Panc1 (cell line): ENCODE measurements at regions not wholly inside any gene's neighbourhood (a gene's known extent, or its start where the extent isn't known, plus 50 kb on each side); places are given as distances from the start of the nearest gene placed in this dataset.

Experiments
- ATAC-seq: fragments of 200-7000 bp; cut with Tn5 transposase; 2 replicates; pipeline ENCODE4 v1.9.1; 2020; ENCODE audit warnings: mild to moderate bottlenecking, moderate library complexity
- BruUV-seq: library from RNA; stranded (reverse); fragments of 400-500 nt; replicated peaks from 2 replicates; lab custom pipeline; 2021; lab: Mats Ljungman, UMichigan
- CTCF ChIA-PET: fragments of 300-600 bp; sonication (Branson Sonifier 250); formaldehyde crosslinking; loops from one replicate; lab custom pipeline; 2022; ENCODE audit warnings: antibody characterized with exemption; lab: Charles Lee
- POLR2A ChIA-PET: fragments of 300-600 bp; sonication (Branson Sonifier 250); formaldehyde crosslinking; loops from one replicate; lab custom pipeline; 2022; ENCODE audit warnings: antibody characterized with exemption; lab: Charles Lee
- DNase-seq: peaks from one replicate; pipeline ENCODE4 v3.0.0-alpha.2; 2010; ENCODE audit warnings: low read depth, low spot score
- H3K27ac ChIP-seq: 2 replicates; pipeline ENCODE4 v1.5.1; 2011; ENCODE audit warnings: mild to moderate bottlenecking, low read length, inconsistent platforms
- H3K27me3 ChIP-seq: fragments of 200-500 bp; sonication (Bioruptor generic); 2 replicates; pipeline ENCODE4 v1.6.0; 2014; ENCODE audit warnings: low read length, inconsistent platforms; ENCODE audit not compliant: control insufficient read depth, insufficient read depth
- H3K36me3 ChIP-seq: fragments of 200-500 bp; sonication (Bioruptor generic); 2 replicates; pipeline ENCODE4 v1.5.1; 2014; ENCODE audit warnings: inconsistent platforms, mild to moderate bottlenecking, low read length, moderate library complexity; ENCODE audit not compliant: control insufficient read depth, insufficient read depth
- H3K4me1 ChIP-seq: 2 replicates; pipeline ENCODE4 v1.5.1; 2011; ENCODE audit warnings: inconsistent platforms, mild to moderate bottlenecking, low read length, moderate library complexity; ENCODE audit not compliant: control insufficient read depth, insufficient read depth
- H3K4me3 ChIP-seq, 2 experiments: 2 replicates each; pipeline ENCODE4 v1.5.1; 2011 to 2012; ENCODE audit warnings: low read depth in 2 of 2, low read length in 2 of 2, mild to moderate bottlenecking in 2 of 2, inconsistent platforms in 1 of 2, moderate library complexity in 1 of 2
- H3K9me3 ChIP-seq: fragments of 200-500 bp; sonication (Bioruptor generic); 2 replicates; pipeline ENCODE4 v1.5.1; 2014; ENCODE audit warnings: low read depth, mild to moderate bottlenecking, inconsistent platforms, low read length, moderate library complexity; ENCODE audit not compliant: control insufficient read depth, insufficient read depth
- CTCF ChIP-seq: fragments of 450-650 bp; IDR thresholded peaks from 2 replicates; pipeline ENCODE4 v1.5.1; 2017; ENCODE audit warnings: mild to moderate bottlenecking
- POLR2AphosphoS5 ChIP-seq: IDR thresholded peaks from 2 replicates; pipeline ENCODE4 v1.6.1; 2012; ENCODE audit warnings: mild to moderate bottlenecking, low read depth, low read length, moderate library complexity
- REST ChIP-seq, 2 experiments: IDR thresholded peaks; 2 replicates each; pipeline ENCODE4 v1.6.1; 2011 to 2012; ENCODE audit warnings: low read depth in 2 of 2, control low read depth in 1 of 2, low read length in 1 of 2, mild to moderate bottlenecking in 1 of 2, moderate library complexity in 1 of 2; ENCODE audit not compliant: insufficient read depth in 1 of 2
- SIN3A ChIP-seq: IDR thresholded peaks from 2 replicates; pipeline ENCODE4 v1.6.1; 2012; ENCODE audit warnings: low read depth, mild to moderate bottlenecking, low read length, moderate library complexity, borderline replicate concordance; ENCODE audit not compliant: insufficient read depth
- TCF7L2 ChIP-seq: IDR thresholded peaks from 2 replicates; pipeline ENCODE4 v1.6.1; 2011; ENCODE audit warnings: mild to moderate bottlenecking, low read depth, low read length, inconsistent platforms
- in situ Hi-C: cut with HindIII; loops from 2 replicates; pipeline ENCODE4 v1.10.0; 2016; ENCODE audit warnings: low sequenced_read_pairs, low pct_unique_long_range_greater_than_20kb
- intact Hi-C: fragments of 100-400 bp; cut with micrococcal nuclease; formaldehyde crosslinking; loops from one replicate; pipeline ENCODE4 v1.10.0; 2022; ENCODE audit not compliant: unreplicated experiment

GRCh38 chrX:40182615-40183014 lies 84.9 kb upstream of the BCOR start:
- in situ Hi-C loops = no loop called here
- intact Hi-C loops = no loop called here
- Histone ChIP-seq H3K27me3 (no peaks in the 10 kb centered on the region), H3K36me3 (no peaks in the 10 kb centered on the region), H3K27ac (no peak overlapping the region), H3K4me3 (no peak overlapping the region), H3K4me1 (no peaks in the 10 kb centered on the region), H3K9me3 (no peaks in the 10 kb centered on the region)
- CTCF ChIA-PET = no interaction called here
- BruUV-seq = no TSS peak
- DNase-seq (no peak), ATAC-seq (no peak)
- POLR2A ChIA-PET = no interaction called here
- no peak for TF ChIP-seq POLR2AphosphoS5
- TF ChIP-seq CTCF = no peak
- no peak for TF ChIP-seq SIN3A
- TF ChIP-seq TCF7L2 = no peak
- no peak for TF ChIP-seq REST (IDR thresholded peaks at IDR 0.05; ENCODE audit: insufficient read depth in 1 of 2, low read depth in 2 of 2, low read length in 1 of 2)

DNA sequence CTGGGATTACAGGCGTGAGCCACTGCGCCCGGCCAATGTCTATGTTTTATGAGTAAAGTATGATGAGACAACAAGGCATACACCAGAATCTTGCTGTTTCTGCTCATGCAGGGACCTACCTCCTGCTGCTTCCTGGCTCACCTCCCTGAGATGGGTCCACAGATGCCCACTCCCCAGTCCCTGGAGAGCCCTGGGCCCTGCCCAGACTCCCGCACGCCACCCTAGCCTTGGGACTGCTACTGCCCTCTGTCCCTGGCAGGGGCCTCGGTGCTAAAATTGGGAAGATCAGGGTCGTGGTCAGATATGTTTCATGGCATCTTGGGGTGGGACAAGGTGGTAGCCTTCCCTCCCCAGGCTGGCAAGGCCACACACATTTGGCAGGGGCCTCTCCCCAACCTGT lies 84.3 kb upstream of the BCOR start:
- Histone ChIP-seq H3K27ac (no peak overlapping the region), H3K27me3 (no peaks in the 10 kb centered on the region), H3K36me3 (no peaks in the 10 kb centered on the region), H3K4me3 (no peak overlapping the region), H3K4me1 (no peaks in the 10 kb centered on the region; the same call in 1 of the 2 replicates), H3K9me3 (no peaks in the 10 kb centered on the region)
- no peak for DNase-seq
- no peak for ATAC-seq
- no TSS peak for BruUV-seq
- ChIA-PET POLR2A (no interaction called here), CTCF (no interaction called here)
- no peak for TF ChIP-seq REST (IDR thresholded peaks at IDR 0.05; ENCODE audit: insufficient read depth in 1 of 2, low read depth in 2 of 2, low read length in 1 of 2)
- no peak for TF ChIP-seq CTCF
- no peak for TF ChIP-seq POLR2AphosphoS5
- TF ChIP-seq SIN3A = no peak
- TF ChIP-seq TCF7L2 = no peak
- in situ Hi-C loops (no loop called here), intact Hi-C loops (no loop called here)
